ENCODE measurements at regions not wholly inside any gene's neighbourhood (a gene's known extent, or its start where the extent isn't known, plus 50 kb on each side); places are given as distances from the start of the nearest gene placed in this dataset.

GRCh38 chr10:78298835-78299234 lies 265.2 kb downstream of the RPS24 start:
- DNase-seq (ENCODE audit: low read depth, low spot score) = no peak

- no peak for DNase-seq (ENCODE audit: low read depth, low spot score)
Observed at GRCh38 chr10:78299851-78300468, 266.3 kb downstream of the RPS24 start.

- DNase-seq (ENCODE audit: low read depth, low spot score) = no peak
Observed at GRCh38 chr10:78300526-78300925, 266.9 kb downstream of the RPS24 start.

- no peak for DNase-seq (ENCODE audit: low read depth, low spot score)
Observed at GRCh38 chr10:78301481-78301880, 267.8 kb downstream of the RPS24 start.

- no peak for DNase-seq (ENCODE audit: low read depth, low spot score)
Observed at GRCh38 chr10:78301891-78302738, 268.5 kb downstream of the RPS24 start.

GRCh38 chr10:78302739-78302988 lies 269.0 kb downstream of the RPS24 start:
- no peak for DNase-seq (ENCODE audit: low read depth, low spot score)

GRCh38 chr10:78302989-78303854 lies 269.6 kb downstream of the RPS24 start:
- peak; percentile 41 for DNase-seq (ENCODE audit: low read depth, low spot score)

GRCh38 chr10:78304091-78305045 lies 270.7 kb downstream of the RPS24 start:
- DNase-seq (ENCODE audit: low read depth, low spot score) = no peak

GRCh38 chr10:78305311-78305710 lies 271.6 kb downstream of the RPS24 start:
- no peak for DNase-seq (ENCODE audit: low read depth, low spot score)

GRCh38 chr10:78306358-78306757 lies 272.7 kb downstream of the RPS24 start:
- DNase-seq (ENCODE audit: low read depth, low spot score) = no peak

GRCh38 chr10:78307576-78307975 lies 273.9 kb downstream of the RPS24 start:
- DNase-seq (ENCODE audit: low read depth, low spot score) = no peak

- no peak for DNase-seq (ENCODE audit: low read depth, low spot score)
Observed at GRCh38 chr10:78309536-78310237, 276.0 kb downstream of the RPS24 start.

- DNase-seq (ENCODE audit: low read depth, low spot score) = no peak
Observed at GRCh38 chr10:78310481-78311080, 276.9 kb downstream of the RPS24 start.

GRCh38 chr10:78312197-78313047 lies 278.8 kb downstream of the RPS24 start:
- no peak for DNase-seq (ENCODE audit: low read depth, low spot score)

- no peak for DNase-seq (ENCODE audit: low read depth, low spot score)
Observed at GRCh38 chr10:78313048-78313381, 279.4 kb downstream of the RPS24 start.

GRCh38 chr10:78313636-78314035 lies 280.0 kb downstream of the RPS24 start:
- DNase-seq (ENCODE audit: low read depth, low spot score) = no peak

GRCh38 chr10:78314651-78315050 lies 281.0 kb downstream of the RPS24 start:
- no peak for DNase-seq (ENCODE audit: low read depth, low spot score)

GRCh38 chr10:78316451-78316931 lies 282.8 kb downstream of the RPS24 start:
- DNase-seq (ENCODE audit: low read depth, low spot score) = no peak

- no peak for DNase-seq (ENCODE audit: low read depth, low spot score)
Observed at GRCh38 chr10:78318305-78318704, 284.6 kb downstream of the RPS24 start.

Data from brain pericyte (primary cell).